SK-N-SH (cell line): ENCODE measurements at regions not wholly inside any gene's neighbourhood (a gene's known extent, or its start where the extent isn't known, plus 50 kb on each side); places are given as distances from the start of the nearest gene placed in this dataset.

Source experiments
- CTCF ChIA-PET: fragments of 300-600, 350-600 bp; formaldehyde crosslinking; extraction: SDS; loops from one replicate; lab custom pipeline; 2021; lab: Yijun Ruan, JAX
- POLR2A ChIA-PET: fragments of 350-600 bp; sonication (Branson Sonifier 250); formaldehyde crosslinking; extraction: SDS; loops from one replicate; lab custom pipeline; 2020; ENCODE audit warnings: antibody characterized with exemption, inconsistent platforms; lab: Yijun Ruan, JAX
- DNase-seq: peaks from one replicate; pipeline ENCODE4 v3.0.0; 2012
- H2AFZ ChIP-seq: fragments of 200-600 bp; sonication (generic); 2 replicates; pipeline ENCODE4 v1.8.1; 2016; ENCODE audit warnings: antibody characterized with exemption, mild to moderate bottlenecking, low read depth
- H3F3A ChIP-seq: fragments of 200-600 bp; sonication (generic); replicated peaks from 2 replicates; pipeline ENCODE3; 2016; ENCODE audit warnings: antibody characterized with exemption, mild to moderate bottlenecking; ENCODE audit not compliant: insufficient read depth
- H3K27ac ChIP-seq, 2 experiments: fragments of 200-500 bp in 1 of 2; fragments of 200-600 bp in 1 of 2; sonication (Bioruptor generic) in 1 of 2; sonication (generic), shearing (Covaris generic) in 1 of 2; 2 replicates each; pipeline versions ENCODE4 v1.5.1 to v1.6.1; 2014 to 2016; ENCODE audit warnings: low read depth in 2 of 2, inconsistent platforms in 1 of 2, low read length in 1 of 2, mild to moderate bottlenecking in 1 of 2, mixed read lengths in 1 of 2
- H3K27me3 ChIP-seq: fragments of 200-600 bp; sonication (generic), shearing (Covaris generic); 2 replicates; pipeline ENCODE4 v1.6.1; 2016; ENCODE audit warnings: mixed run types; ENCODE audit not compliant: insufficient read depth
- H3K36me3 ChIP-seq, 2 experiments: fragments of 200-500 bp in 1 of 2; fragments of 200-600 bp in 1 of 2; sonication (Bioruptor generic) in 1 of 2; sonication (generic) in 1 of 2; replicated peaks in 1 of 2; 2 replicates each; pipeline versions ENCODE3 to v1.5.1; 2014 to 2016; ENCODE audit warnings: low read length in 1 of 2, mild to moderate bottlenecking in 1 of 2; ENCODE audit not compliant: insufficient read depth in 2 of 2, control insufficient read depth in 1 of 2
- H3K4me1 ChIP-seq, 2 experiments: fragments of 200-500 bp in 1 of 2; fragments of 200-600 bp in 1 of 2; sonication (Bioruptor generic) in 1 of 2; sonication (generic), shearing (Covaris generic) in 1 of 2; 2 replicates each; pipeline versions ENCODE4 v1.5.1 to v1.6.1; 2014 to 2016; ENCODE audit warnings: low read depth in 1 of 2, low read length in 1 of 2, mixed run types in 1 of 2; ENCODE audit not compliant: insufficient read depth in 2 of 2, control insufficient read depth in 1 of 2
- H3K4me2 ChIP-seq: fragments of 200-600 bp; sonication (generic), shearing (Covaris generic); 2 replicates; pipeline ENCODE4 v1.6.1; 2017; ENCODE audit warnings: mixed run types
- H3K4me3 ChIP-seq, 2 experiments: fragments of 200-500 bp in 1 of 2; fragments of 200-600 bp in 1 of 2; sonication (Bioruptor generic) in 1 of 2; sonication (generic), shearing (Covaris generic) in 1 of 2; 2 replicates each; pipeline versions ENCODE4 v1.5.1 to v1.8.1; 2014 to 2016; ENCODE audit warnings: low read depth in 2 of 2, inconsistent platforms in 1 of 2, low read length in 1 of 2, mild to moderate bottlenecking in 1 of 2, mixed read lengths in 1 of 2, moderate library complexity in 1 of 2
- H3K79me2 ChIP-seq: fragments of 200-600 bp; sonication (generic); 2 replicates; pipeline ENCODE4 v1.8.1; 2017; ENCODE audit warnings: mild to moderate bottlenecking; ENCODE audit not compliant: insufficient read depth
- H3K9ac ChIP-seq: fragments of 200-600 bp; sonication (generic); 2 replicates; pipeline ENCODE4 v1.6.1; 2017; ENCODE audit warnings: mixed run types
- H3K9me2 ChIP-seq: fragments of 200-600 bp; sonication (generic); 2 replicates; pipeline ENCODE4 v1.6.1; 2017; ENCODE audit warnings: mixed run types
- H3K9me3 ChIP-seq: fragments of 200-600 bp; sonication (generic); 2 replicates; pipeline ENCODE4 v1.6.1; 2017; ENCODE audit warnings: mixed run types, mild to moderate bottlenecking, moderate library complexity
- H4K20me1 ChIP-seq: fragments of 200-600 bp; sonication (generic); 2 replicates; pipeline ENCODE4 v1.6.1; 2017; ENCODE audit warnings: mild to moderate bottlenecking, mixed run types; ENCODE audit not compliant: insufficient read depth
- CHD2 ChIP-seq: fragments of 150-350 bp; IDR thresholded peaks from 2 replicates; pipeline ENCODE4 v1.6.1; 2018; ENCODE audit warnings: low read length; ENCODE audit not compliant: partially characterized antibody
- ELF1 ChIP-seq: IDR thresholded peaks from 2 replicates; pipeline ENCODE4 v1.4.0; 2012
- EZH2phosphoT487 ChIP-seq: fragments of 200-600 bp; sonication (generic); IDR thresholded peaks from 2 replicates; pipeline ENCODE4 v1.6.1; 2017; ENCODE audit warnings: low read depth, mixed run types, mild to moderate bottlenecking, antibody characterized with exemption, moderate library complexity, borderline replicate concordance
- FOSL2 ChIP-seq: IDR thresholded peaks from 2 replicates; pipeline ENCODE4 v1.4.0; 2012; ENCODE audit warnings: low read depth, mild to moderate bottlenecking, moderate library complexity, borderline replicate concordance
- FOXJ3 ChIP-seq: sonication (generic); formaldehyde crosslinking; IDR thresholded peaks from 2 replicates; pipeline ENCODE4 v1.5.1; 2020; ENCODE audit warnings: mild to moderate bottlenecking, missing genetic modification reagents
- FOXM1 ChIP-seq: IDR thresholded peaks from 2 replicates; pipeline ENCODE4 v1.4.0; 2012; ENCODE audit warnings: low read depth, mild to moderate bottlenecking
- GATA2 ChIP-seq: sonication (generic); formaldehyde crosslinking; IDR thresholded peaks from 2 replicates; pipeline ENCODE4 v1.5.0; 2020; ENCODE audit warnings: mild to moderate bottlenecking, missing genetic modification reagents
- JUND ChIP-seq: IDR thresholded peaks from 2 replicates; pipeline ENCODE4 v1.4.0; 2012
- MEF2A ChIP-seq: IDR thresholded peaks from 2 replicates; pipeline ENCODE4 v1.4.0; 2012; ENCODE audit warnings: low read depth, borderline replicate concordance
- NRF1 ChIP-seq: IDR thresholded peaks from 2 replicates; pipeline ENCODE4 v1.6.1; 2012; ENCODE audit warnings: low read depth, mild to moderate bottlenecking, low read length
- RAD21 ChIP-seq: IDR thresholded peaks from 2 replicates; pipeline ENCODE4 v1.6.1; 2012; ENCODE audit warnings: mild to moderate bottlenecking, low read length
- RFX5 ChIP-seq: IDR thresholded peaks from 2 replicates; pipeline ENCODE4 v1.6.1; 2012; ENCODE audit warnings: mild to moderate bottlenecking, improper control_type of control experiment, low read length
- RXRA ChIP-seq: IDR thresholded peaks from 2 replicates; pipeline ENCODE4 v1.4.0; 2012; ENCODE audit warnings: low read depth, mild to moderate bottlenecking, borderline replicate concordance
- SIN3A ChIP-seq: IDR thresholded peaks from 2 replicates; pipeline ENCODE4 v1.6.1; 2012; ENCODE audit warnings: low read depth, mild to moderate bottlenecking, low read length, moderate library complexity, borderline replicate concordance
- TEAD4 ChIP-seq: IDR thresholded peaks from 2 replicates; pipeline ENCODE4 v1.4.0; 2012; ENCODE audit warnings: mild to moderate bottlenecking, borderline replicate concordance; ENCODE audit not compliant: insufficient read depth
- YY1 ChIP-seq: IDR thresholded peaks from 2 replicates; pipeline ENCODE4 v1.4.0; 2012; ENCODE audit warnings: low read depth, mild to moderate bottlenecking
- WGBS: methylation state at CpG from one replicate; pipeline ENCODE4 v1.1.6; 2017; ENCODE audit warnings: low lambda C conversion rate; 5-methylcytosine and 5-hydroxymethylcytosine counted together
- TF ChIP-seq, protein P1 (sequence below): IDR thresholded peaks from 2 replicates; pipeline ENCODE4 v1.4.0; 2012; ENCODE audit warnings: low read depth, borderline replicate concordance
- TF ChIP-seq, protein P2 (sequence below): IDR thresholded peaks from 2 replicates; pipeline ENCODE4; 2012
- TF ChIP-seq, protein P3 (sequence below): fragments of 150-350 bp; IDR thresholded peaks from 2 replicates; pipeline ENCODE4 v1.6.1; 2016; ENCODE audit warnings: mild to moderate bottlenecking, low read depth, low read length
- TF ChIP-seq, protein P4 (sequence below): IDR thresholded peaks from 2 replicates; pipeline ENCODE4 v1.4.0; 2012; ENCODE audit warnings: low read depth
- TF ChIP-seq, protein P5 (sequence below): fragments of 150-350 bp; IDR thresholded peaks from 2 replicates; pipeline ENCODE4 v1.6.1; 2017; ENCODE audit warnings: antibody characterized with exemption, low read length, low read depth, borderline replicate concordance

DNA sequence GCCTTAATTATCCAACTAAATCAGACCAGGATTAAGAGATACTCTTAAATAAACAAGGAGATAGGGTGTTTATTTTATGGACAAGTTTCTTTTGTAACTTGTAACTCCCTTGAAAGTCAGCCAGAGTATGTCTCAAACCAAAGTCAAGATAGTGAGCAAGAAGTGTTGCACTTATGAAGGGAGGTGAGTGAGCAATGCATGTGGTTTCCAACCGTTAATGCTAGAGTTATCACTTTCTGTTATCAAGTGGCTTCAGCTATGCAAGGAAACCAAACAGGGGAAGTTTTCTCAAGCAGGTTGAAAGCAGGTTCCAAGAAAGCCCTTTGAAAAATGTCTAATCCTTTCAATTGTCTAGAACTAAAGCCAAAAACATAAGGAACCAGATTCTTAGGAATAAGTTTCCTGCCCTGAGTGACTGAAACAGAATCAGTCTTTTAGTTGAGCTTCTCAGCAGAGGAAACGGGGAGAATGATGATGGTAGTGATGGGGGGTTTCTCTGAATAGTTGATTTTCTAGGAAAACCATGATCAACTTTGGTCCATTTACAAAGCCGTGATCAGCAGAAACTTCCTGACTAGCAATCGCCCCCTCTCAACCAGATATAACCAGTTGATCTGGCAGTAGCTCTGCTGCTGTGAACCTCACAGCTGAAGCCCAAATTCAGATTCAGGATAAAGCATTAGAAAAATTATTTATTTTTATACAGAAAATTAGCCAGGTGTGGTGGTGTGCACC, 128.4 kb downstream of the DAD1 start:
- ChIA-PET CTCF (interaction anchor here (0.7 to 1.4 kb wide), 2 partner anchors 11 to 14 kb away, joined by 4 read pairs; no protein-coding TSS in a partner anchor), POLR2A (no interaction called here)
- Histone ChIP-seq H3F3A (no peaks in the 10 kb centered on the region), H3K4me2 (no peak overlapping the region), H2AFZ (no peak overlapping the region), H3K79me2 (no peaks in the 10 kb centered on the region), H3K27me3 (peaks cover 13% of the 10 kb centered on the region; the same call in 1 of the 2 replicates), H3K9me3 (no peaks in the 10 kb centered on the region), H4K20me1 (no peaks in the 10 kb centered on the region), H3K9ac (no peak overlapping the region), H3K4me3 (no peak overlapping the region), H3K27ac (no peak overlapping the region), H3K9me2 (no peaks in the 10 kb centered on the region), H3K4me1 (no peaks in the 10 kb centered on the region), H3K36me3 (no peaks in the 10 kb centered on the region)
- TF ChIP-seq, protein P1, sequence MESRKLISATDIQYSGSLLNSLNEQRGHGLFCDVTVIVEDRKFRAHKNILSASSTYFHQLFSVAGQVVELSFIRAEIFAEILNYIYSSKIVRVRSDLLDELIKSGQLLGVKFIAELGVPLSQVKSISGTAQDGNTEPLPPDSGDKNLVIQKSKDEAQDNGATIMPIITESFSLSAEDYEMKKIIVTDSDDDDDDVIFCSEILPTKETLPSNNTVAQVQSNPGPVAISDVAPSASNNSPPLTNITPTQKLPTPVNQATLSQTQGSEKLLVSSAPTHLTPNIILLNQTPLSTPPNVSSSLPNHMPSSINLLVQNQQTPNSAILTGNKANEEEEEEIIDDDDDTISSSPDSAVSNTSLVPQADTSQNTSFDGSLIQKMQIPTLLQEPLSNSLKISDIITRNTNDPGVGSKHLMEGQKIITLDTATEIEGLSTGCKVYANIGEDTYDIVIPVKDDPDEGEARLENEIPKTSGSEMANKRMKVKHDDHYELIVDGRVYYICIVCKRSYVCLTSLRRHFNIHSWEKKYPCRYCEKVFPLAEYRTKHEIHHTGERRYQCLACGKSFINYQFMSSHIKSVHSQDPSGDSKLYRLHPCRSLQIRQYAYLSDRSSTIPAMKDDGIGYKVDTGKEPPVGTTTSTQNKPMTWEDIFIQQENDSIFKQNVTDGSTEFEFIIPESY: no peak
- no peak for TF ChIP-seq CHD2
- no peak for TF ChIP-seq MEF2A
- WGBS: 40% methylated on average over 4 of the region's 4 CpGs
- DNase-seq: no peak

DNA sequence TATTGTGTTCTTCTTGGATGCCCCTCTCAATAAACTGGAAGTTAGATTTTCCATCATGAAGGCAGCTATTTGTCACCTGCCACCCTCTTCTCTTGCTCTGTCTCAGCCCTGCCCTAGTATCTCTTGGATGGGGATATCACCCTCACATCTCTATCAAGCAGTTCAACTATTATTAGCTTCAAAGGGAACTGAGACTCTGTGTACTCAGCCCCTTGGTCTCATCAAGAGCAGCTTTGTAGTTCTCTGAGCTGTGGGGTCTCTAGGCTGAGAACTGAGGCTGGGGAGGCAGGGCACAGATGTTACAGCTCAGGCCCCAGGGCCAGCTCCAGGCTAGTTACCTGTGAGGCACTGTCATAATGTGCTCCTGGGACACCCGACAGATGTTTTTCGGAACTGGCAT, 130.3 kb downstream of the DAD1 start:
- TF ChIP-seq MEF2A (no peak), FOXJ3 (CRISPR knock-in tag) (no peak), FOXM1 (no peak), RAD21 (no peak), YY1 (no peak), NRF1 (no peak), ELF1 (no peak), SIN3A (no peak), EZH2phosphoT487 (no peak), TEAD4 (no peak), GATA2 (CRISPR knock-in tag) (no peak), JUND (no peak), RFX5 (no peak), RXRA (no peak), FOSL2 (no peak)
- TF ChIP-seq, protein P2, sequence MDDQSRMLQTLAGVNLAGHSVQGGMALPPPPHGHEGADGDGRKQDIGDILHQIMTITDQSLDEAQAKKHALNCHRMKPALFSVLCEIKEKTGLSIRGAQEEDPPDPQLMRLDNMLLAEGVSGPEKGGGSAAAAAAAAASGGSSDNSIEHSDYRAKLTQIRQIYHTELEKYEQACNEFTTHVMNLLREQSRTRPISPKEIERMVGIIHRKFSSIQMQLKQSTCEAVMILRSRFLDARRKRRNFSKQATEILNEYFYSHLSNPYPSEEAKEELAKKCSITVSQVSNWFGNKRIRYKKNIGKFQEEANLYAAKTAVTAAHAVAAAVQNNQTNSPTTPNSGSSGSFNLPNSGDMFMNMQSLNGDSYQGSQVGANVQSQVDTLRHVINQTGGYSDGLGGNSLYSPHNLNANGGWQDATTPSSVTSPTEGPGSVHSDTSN: no peak
- TF ChIP-seq, protein P3, sequence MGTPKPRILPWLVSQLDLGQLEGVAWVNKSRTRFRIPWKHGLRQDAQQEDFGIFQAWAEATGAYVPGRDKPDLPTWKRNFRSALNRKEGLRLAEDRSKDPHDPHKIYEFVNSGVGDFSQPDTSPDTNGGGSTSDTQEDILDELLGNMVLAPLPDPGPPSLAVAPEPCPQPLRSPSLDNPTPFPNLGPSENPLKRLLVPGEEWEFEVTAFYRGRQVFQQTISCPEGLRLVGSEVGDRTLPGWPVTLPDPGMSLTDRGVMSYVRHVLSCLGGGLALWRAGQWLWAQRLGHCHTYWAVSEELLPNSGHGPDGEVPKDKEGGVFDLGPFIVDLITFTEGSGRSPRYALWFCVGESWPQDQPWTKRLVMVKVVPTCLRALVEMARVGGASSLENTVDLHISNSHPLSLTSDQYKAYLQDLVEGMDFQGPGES: no peak
- TF ChIP-seq, protein P4, sequence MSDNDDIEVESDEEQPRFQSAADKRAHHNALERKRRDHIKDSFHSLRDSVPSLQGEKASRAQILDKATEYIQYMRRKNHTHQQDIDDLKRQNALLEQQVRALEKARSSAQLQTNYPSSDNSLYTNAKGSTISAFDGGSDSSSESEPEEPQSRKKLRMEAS: no peak
- TF ChIP-seq, protein P5, sequence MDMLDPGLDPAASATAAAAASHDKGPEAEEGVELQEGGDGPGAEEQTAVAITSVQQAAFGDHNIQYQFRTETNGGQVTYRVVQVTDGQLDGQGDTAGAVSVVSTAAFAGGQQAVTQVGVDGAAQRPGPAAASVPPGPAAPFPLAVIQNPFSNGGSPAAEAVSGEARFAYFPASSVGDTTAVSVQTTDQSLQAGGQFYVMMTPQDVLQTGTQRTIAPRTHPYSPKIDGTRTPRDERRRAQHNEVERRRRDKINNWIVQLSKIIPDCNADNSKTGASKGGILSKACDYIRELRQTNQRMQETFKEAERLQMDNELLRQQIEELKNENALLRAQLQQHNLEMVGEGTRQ: no peak
- Histone ChIP-seq H3K27me3 (peaks cover 23% of the 10 kb centered on the region; the same call in 1 of the 2 replicates), H3K4me2 (no peak overlapping the region), H3K9me2 (no peaks in the 10 kb centered on the region), H3K36me3 (no peaks in the 10 kb centered on the region), H3F3A (no peaks in the 10 kb centered on the region), H4K20me1 (no peaks in the 10 kb centered on the region), H3K4me3 (no peak overlapping the region), H3K4me1 (no peaks in the 10 kb centered on the region), H3K9me3 (no peaks in the 10 kb centered on the region), H3K27ac (no peak overlapping the region), H3K79me2 (no peaks in the 10 kb centered on the region), H3K9ac (no peak overlapping the region), H2AFZ (no peak overlapping the region)
- ChIA-PET CTCF (interaction anchor here (0.8 to 1.5 kb wide), 4 partner anchors 12 to 98 kb away, joined by 3 to 4 read pairs (median 4); no protein-coding TSS in a partner anchor), POLR2A (no interaction called here)
- 58% methylated on average over 2 of the region's 2 CpGs for WGBS
- DNase-seq: no peak
